CD8-positive, alpha-beta memory T cell (primary cell): ENCODE measurements at regions not wholly inside any gene's neighbourhood (a gene's known extent, or its start where the extent isn't known, plus 50 kb on each side); places are given as distances from the start of the nearest gene placed in this dataset.
"Not testable (repeated sequence)": the region's sequence is repeated elsewhere in the genome, so short reads cannot be mapped to it uniquely, and the experiment has no call there.

ENCODE experiments used
- CTCF ChIA-PET: fragments of 350-600 bp; sonication (Branson Sonifier 250); formaldehyde crosslinking; loops from one replicate; lab custom pipeline; 2021; ENCODE audit warnings: antibody characterized with exemption; lab: Charles Lee
- POLR2A ChIA-PET: fragments of 350-600 bp; sonication (Branson Sonifier 250); formaldehyde crosslinking; loops from one replicate; lab custom pipeline; 2021; ENCODE audit warnings: antibody characterized with exemption; lab: Charles Lee
- DNase-seq, 5 donors: peaks; one replicate each; pipeline versions ENCODE4 v3.0.0 to v3.0.0-alpha.2; 2020 to 2022; ENCODE audit warnings: mixed read lengths in 1 of 5
- H3K27ac ChIP-seq: one replicate; pipeline ENCODE4 v1.7.0; 2013; ENCODE audit warnings: low read depth, mild to moderate bottlenecking, low read length, moderate library complexity
- H3K27me3 ChIP-seq: 2 replicates; pipeline ENCODE4 v1.7.0; 2013; ENCODE audit warnings: low read length, mild to moderate bottlenecking; ENCODE audit not compliant: insufficient read depth, poor library complexity, severe bottlenecking
- H3K36me3 ChIP-seq: 2 replicates; pipeline ENCODE4 v1.7.0; 2013; ENCODE audit warnings: mild to moderate bottlenecking, low read length, moderate library complexity; ENCODE audit not compliant: insufficient read depth
- H3K4me1 ChIP-seq: 2 replicates; pipeline ENCODE4 v1.7.0; 2013; ENCODE audit warnings: mild to moderate bottlenecking, low read length, moderate library complexity; ENCODE audit not compliant: insufficient read depth
- H3K4me3 ChIP-seq: 2 replicates; pipeline ENCODE4 v1.7.0; 2013; ENCODE audit warnings: mild to moderate bottlenecking, low read length
- H3K9me3 ChIP-seq: 2 replicates; pipeline ENCODE4 v1.7.0; 2013; ENCODE audit warnings: mild to moderate bottlenecking, low read length
- H3K27ac Mint-ChIP-seq, 8 donors: one replicate each; pipeline ENCODE4 v1.8.0; 2020 to 2021; ENCODE audit warnings: mixed read lengths in 8 of 8, mild to moderate bottlenecking in 6 of 8, inconsistent platforms in 3 of 8, moderate library complexity in 3 of 8
- H3K27me3 Mint-ChIP-seq, 2 donors: one replicate each; pipeline ENCODE4 v1.8.0; 2020 to 2021; ENCODE audit warnings: mixed read lengths in 2 of 2, mild to moderate bottlenecking in 1 of 2, moderate library complexity in 1 of 2
- H3K36me3 Mint-ChIP-seq, 3 donors: one replicate each; pipeline ENCODE4 v1.8.0; 2020 to 2021; ENCODE audit warnings: mixed read lengths in 3 of 3, inconsistent platforms in 1 of 3, mild to moderate bottlenecking in 1 of 3
- H3K4me1 Mint-ChIP-seq, 3 donors: one replicate each; pipeline ENCODE4 v1.8.0; 2020 to 2021; ENCODE audit warnings: mixed read lengths in 3 of 3, inconsistent platforms in 1 of 3, mild to moderate bottlenecking in 1 of 3
- H3K4me3 Mint-ChIP-seq, 7 donors: one replicate each; pipeline ENCODE4 v1.8.0; 2020 to 2021; ENCODE audit warnings: mixed read lengths in 7 of 7, mild to moderate bottlenecking in 6 of 7, moderate library complexity in 4 of 7, inconsistent platforms in 2 of 7
- H3K9me3 Mint-ChIP-seq, 5 donors: one replicate each; pipeline ENCODE4 v1.8.0; 2020 to 2022; ENCODE audit warnings: mixed read lengths in 5 of 5, mild to moderate bottlenecking in 3 of 5, moderate library complexity in 2 of 5, inconsistent platforms in 1 of 5

GRCh38 chr4:19155568-19155967 is 1096.1 kb upstream of the SLIT2 start:
- H3K4me3 ChIP-seq: no peak overlapping the region
- no peaks in the 10 kb centered on the region for H3K27me3 ChIP-seq
- H3K9me3 Mint-ChIP-seq: peaks cover 21 to 41% (median 23%) of the 10 kb centered on the region in 5 donors
- H3K27ac ChIP-seq: no peak overlapping the region
- H3K4me1 ChIP-seq: no peaks in the 10 kb centered on the region
- DNase-seq: no peak
- H3K36me3 ChIP-seq: no peaks in the 10 kb centered on the region
- no peaks in the 10 kb centered on the region for H3K36me3 Mint-ChIP-seq
- H3K27ac Mint-ChIP-seq: no peak overlapping the region
- H3K4me3 Mint-ChIP-seq: no peak overlapping the region
- no peaks in the 10 kb centered on the region for H3K9me3 ChIP-seq
- ChIA-PET POLR2A (no interaction called here), CTCF (no interaction called here)
- H3K27me3 Mint-ChIP-seq: no peaks in the 10 kb centered on the region
- no peaks in the 10 kb centered on the region for H3K4me1 Mint-ChIP-seq

DNA sequence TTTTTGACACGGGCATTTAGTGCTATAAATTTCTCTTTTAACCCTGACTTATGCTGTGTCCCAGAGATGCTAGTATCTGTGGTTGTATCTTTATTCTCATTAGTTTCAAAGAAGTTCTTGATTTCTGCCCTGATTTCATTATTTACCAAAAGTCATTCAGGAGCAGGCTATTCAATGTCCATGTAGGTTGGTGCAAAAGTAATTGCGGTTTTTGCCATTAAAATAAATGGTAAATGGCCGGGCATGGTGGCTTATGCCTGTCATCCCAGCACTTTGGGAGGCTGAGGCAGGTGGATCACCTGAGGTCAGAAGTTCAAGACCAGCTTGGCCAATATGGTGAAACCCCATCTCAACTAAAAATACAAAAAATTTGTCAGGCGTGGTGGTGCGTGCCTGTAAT is 1097.4 kb upstream of the SLIT2 start:
- H3K36me3 ChIP-seq, H3K4me1 Mint-ChIP-seq, H3K27ac Mint-ChIP-seq, H3K27me3 Mint-ChIP-seq, H3K4me3 Mint-ChIP-seq, DNase-seq, H3K27ac ChIP-seq, H3K4me3 ChIP-seq, H3K36me3 Mint-ChIP-seq, H3K4me1 ChIP-seq, H3K27me3 ChIP-seq, POLR2A ChIA-PET, H3K9me3 ChIP-seq, CTCF ChIA-PET: not testable (repeated sequence)
- H3K9me3 Mint-ChIP-seq: peaks cover 20 to 47% (median 23%) of the 10 kb centered on the region in 5 donors

- Mint-ChIP-seq H3K27me3 (no peaks in the 10 kb centered on the region), H3K9me3 (peaks cover 13 to 36% (median 21%) of the 10 kb centered on the region in 5 donors), H3K36me3 (no peaks in the 10 kb centered on the region), H3K4me3 (no peak overlapping the region), H3K27ac (no peak overlapping the region), H3K4me1 (no peaks in the 10 kb centered on the region)
- POLR2A ChIA-PET: no interaction called here
- H3K4me3 ChIP-seq: no peak overlapping the region
- no peaks in the 10 kb centered on the region for H3K27me3 ChIP-seq
- no peaks in the 10 kb centered on the region for H3K4me1 ChIP-seq
- H3K27ac ChIP-seq: no peak overlapping the region
- H3K9me3 ChIP-seq: no peaks in the 10 kb centered on the region
- no peak for DNase-seq
- no peaks in the 10 kb centered on the region for H3K36me3 ChIP-seq
- CTCF ChIA-PET: no interaction called here
Measured at GRCh38 chr4:19152264-19152663, 1099.4 kb upstream of the SLIT2 start.

DNA sequence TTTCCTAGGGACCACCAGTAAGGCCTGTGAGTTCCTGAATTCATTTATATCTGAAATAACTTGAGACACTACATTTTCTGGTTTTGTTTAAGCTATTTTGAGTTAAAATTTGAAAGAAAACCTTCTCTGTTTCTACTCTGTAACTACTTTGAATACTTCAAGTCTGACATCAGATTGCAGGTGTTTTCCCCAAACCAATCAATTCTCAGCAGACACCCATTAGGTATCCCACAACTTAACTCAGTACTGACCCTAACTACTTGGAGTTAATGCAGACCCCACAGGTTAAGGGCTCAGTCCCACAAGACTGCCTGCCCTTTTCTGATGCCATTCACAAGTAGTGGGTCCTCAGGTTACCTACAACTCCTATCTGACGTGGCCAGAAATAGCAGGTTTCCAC is 1100.0 kb upstream of the SLIT2 start:
- POLR2A ChIA-PET: no interaction called here
- no peak overlapping the region for H3K4me3 ChIP-seq
- H3K36me3 ChIP-seq: no peaks in the 10 kb centered on the region
- no peak overlapping the region for H3K27ac ChIP-seq
- Mint-ChIP-seq H3K27ac (no peak overlapping the region), H3K27me3 (no peaks in the 10 kb centered on the region), H3K9me3 (peaks cover 12 to 32% (median 21%) of the 10 kb centered on the region in 5 donors), H3K4me1 (no peaks in the 10 kb centered on the region), H3K36me3 (no peaks in the 10 kb centered on the region), H3K4me3 (no peak overlapping the region)
- DNase-seq: no peak
- no peaks in the 10 kb centered on the region for H3K27me3 ChIP-seq
- no peaks in the 10 kb centered on the region for H3K4me1 ChIP-seq
- no peaks in the 10 kb centered on the region for H3K9me3 ChIP-seq
- CTCF ChIA-PET: no interaction called here

DNA sequence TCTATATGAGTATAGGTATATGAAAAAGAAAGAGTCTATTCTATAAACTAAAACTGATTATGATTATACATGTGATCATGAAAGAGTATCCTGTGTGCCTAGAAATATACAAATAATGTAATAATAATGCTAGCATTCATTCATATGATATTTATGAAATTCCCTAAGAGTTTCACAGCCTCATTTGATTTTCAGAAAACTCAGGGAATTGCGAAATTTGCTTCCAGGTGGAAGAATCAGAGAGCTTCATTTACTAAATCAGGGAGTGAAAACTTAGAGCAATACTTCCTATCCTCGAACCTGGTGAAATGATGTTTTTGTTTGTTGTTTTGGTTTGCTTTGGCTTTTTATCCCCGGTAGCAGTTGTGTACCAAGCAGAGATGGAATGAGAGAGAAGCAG is 1105.7 kb upstream of the SLIT2 start:
- peaks cover 4 to 23% (median 6%) of the 10 kb centered on the region in 5 donors for H3K9me3 Mint-ChIP-seq
- no peaks in the 10 kb centered on the region for H3K36me3 ChIP-seq
- DNase-seq: no peak
- H3K27ac Mint-ChIP-seq: peak overlapping the region in 1 of 8 donors; percentile 5
- no peaks in the 10 kb centered on the region for H3K4me1 ChIP-seq
- H3K4me3 ChIP-seq: no peak overlapping the region
- ChIA-PET CTCF (no interaction called here), POLR2A (no interaction called here)
- H3K27ac ChIP-seq: no peak overlapping the region
- no peak overlapping the region for H3K4me3 Mint-ChIP-seq
- no peaks in the 10 kb centered on the region for H3K27me3 Mint-ChIP-seq
- H3K36me3 Mint-ChIP-seq: no peaks in the 10 kb centered on the region
- no peaks in the 10 kb centered on the region for H3K27me3 ChIP-seq
- H3K4me1 Mint-ChIP-seq: no peaks in the 10 kb centered on the region
- no peaks in the 10 kb centered on the region for H3K9me3 ChIP-seq

GRCh38 chr4:19135895-19136633 is 1114.5 kb upstream of the LCORL start:
- H3K9me3 Mint-ChIP-seq: peaks cover 5 to 33% (median 8%) of the 10 kb centered on the region in 5 donors
- no peak overlapping the region for H3K4me3 Mint-ChIP-seq
- POLR2A ChIA-PET: no interaction called here
- Histone ChIP-seq H3K27me3 (no peaks in the 10 kb centered on the region), H3K27ac (no peak overlapping the region), H3K9me3 (no peaks in the 10 kb centered on the region), H3K4me1 (no peaks in the 10 kb centered on the region), H3K36me3 (no peaks in the 10 kb centered on the region), H3K4me3 (no peak overlapping the region)
- no peaks in the 10 kb centered on the region for H3K36me3 Mint-ChIP-seq
- H3K27me3 Mint-ChIP-seq: no peaks in the 10 kb centered on the region
- CTCF ChIA-PET: no interaction called here
- no peak for DNase-seq
- no peak overlapping the region for H3K27ac Mint-ChIP-seq
- no peaks in the 10 kb centered on the region for H3K4me1 Mint-ChIP-seq

- POLR2A ChIA-PET: no interaction called here
- H3K9me3 Mint-ChIP-seq: peaks cover 2 to 33% (median 6%) of the 10 kb centered on the region in 5 donors
- H3K4me1 Mint-ChIP-seq: no peaks in the 10 kb centered on the region
- H3K27me3 Mint-ChIP-seq: no peaks in the 10 kb centered on the region
- H3K36me3 ChIP-seq: no peaks in the 10 kb centered on the region
- no peak overlapping the region for H3K27ac Mint-ChIP-seq
- H3K27ac ChIP-seq: no peak overlapping the region
- H3K9me3 ChIP-seq: no peaks in the 10 kb centered on the region
- no peak for DNase-seq
- H3K4me1 ChIP-seq: no peaks in the 10 kb centered on the region
- H3K4me3 Mint-ChIP-seq: no peak overlapping the region
- no peaks in the 10 kb centered on the region for H3K27me3 ChIP-seq
- H3K36me3 Mint-ChIP-seq: no peaks in the 10 kb centered on the region
- CTCF ChIA-PET: no interaction called here
- no peak overlapping the region for H3K4me3 ChIP-seq
Measured at GRCh38 chr4:19134685-19135084, 1113.1 kb upstream of the LCORL start.

DNA sequence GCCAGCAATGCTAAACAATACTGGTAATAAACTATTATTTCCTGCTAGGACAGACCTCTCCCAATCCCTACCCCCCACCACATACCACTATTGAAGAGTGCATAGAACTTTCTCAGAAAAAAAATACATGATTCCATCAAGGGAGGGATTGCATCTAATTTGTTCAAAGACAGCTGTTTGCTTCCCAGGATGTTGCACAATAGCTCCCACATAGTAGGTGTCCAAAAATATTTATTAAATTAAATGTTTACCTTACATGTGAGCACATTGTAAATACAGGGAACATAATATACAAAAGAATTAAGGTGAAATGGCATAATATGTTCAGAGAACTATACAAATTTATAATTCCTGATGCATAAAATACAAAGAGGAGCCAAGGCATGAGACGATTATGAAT is 1111.8 kb upstream of the LCORL start:
- CTCF ChIA-PET: no interaction called here
- Histone ChIP-seq H3K4me3 (no peak overlapping the region), H3K27ac (no peak overlapping the region), H3K4me1 (no peaks in the 10 kb centered on the region), H3K9me3 (no peaks in the 10 kb centered on the region), H3K27me3 (no peaks in the 10 kb centered on the region), H3K36me3 (no peaks in the 10 kb centered on the region)
- no peak overlapping the region for H3K4me3 Mint-ChIP-seq
- H3K4me1 Mint-ChIP-seq: no peaks in the 10 kb centered on the region
- no peaks in the 10 kb centered on the region for H3K36me3 Mint-ChIP-seq
- H3K27me3 Mint-ChIP-seq: no peaks in the 10 kb centered on the region
- H3K27ac Mint-ChIP-seq: no peak overlapping the region
- H3K9me3 Mint-ChIP-seq: peaks cover 2 to 29% (median 3%) of the 10 kb centered on the region in 5 donors
- DNase-seq: no peak
- POLR2A ChIA-PET: no interaction called here
